ENCODE measurements at regions not wholly inside any gene's neighbourhood (a gene's known extent, or its start where the extent isn't known, plus 50 kb on each side); places are given as distances from the start of the nearest gene placed in this dataset.

DNA sequence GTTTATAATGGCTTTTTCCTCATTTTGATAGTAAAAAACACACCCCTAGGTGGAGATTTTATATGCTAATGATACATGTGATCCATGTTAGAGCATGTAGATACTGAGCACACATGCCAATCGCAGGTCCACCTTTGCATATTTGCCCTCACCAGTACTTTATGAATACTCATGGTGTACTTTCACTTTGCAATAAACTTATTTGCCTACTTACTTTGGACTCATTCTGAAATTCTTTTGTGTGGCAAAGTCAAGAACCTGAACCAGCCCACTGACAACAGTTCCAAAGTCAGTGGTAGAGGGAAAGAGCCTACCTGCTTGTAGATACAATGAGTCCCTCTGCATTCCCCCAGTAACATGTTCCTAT is 58.5 kb upstream of the DHRS4 start:
- TF ChIP-seq, protein P1, sequence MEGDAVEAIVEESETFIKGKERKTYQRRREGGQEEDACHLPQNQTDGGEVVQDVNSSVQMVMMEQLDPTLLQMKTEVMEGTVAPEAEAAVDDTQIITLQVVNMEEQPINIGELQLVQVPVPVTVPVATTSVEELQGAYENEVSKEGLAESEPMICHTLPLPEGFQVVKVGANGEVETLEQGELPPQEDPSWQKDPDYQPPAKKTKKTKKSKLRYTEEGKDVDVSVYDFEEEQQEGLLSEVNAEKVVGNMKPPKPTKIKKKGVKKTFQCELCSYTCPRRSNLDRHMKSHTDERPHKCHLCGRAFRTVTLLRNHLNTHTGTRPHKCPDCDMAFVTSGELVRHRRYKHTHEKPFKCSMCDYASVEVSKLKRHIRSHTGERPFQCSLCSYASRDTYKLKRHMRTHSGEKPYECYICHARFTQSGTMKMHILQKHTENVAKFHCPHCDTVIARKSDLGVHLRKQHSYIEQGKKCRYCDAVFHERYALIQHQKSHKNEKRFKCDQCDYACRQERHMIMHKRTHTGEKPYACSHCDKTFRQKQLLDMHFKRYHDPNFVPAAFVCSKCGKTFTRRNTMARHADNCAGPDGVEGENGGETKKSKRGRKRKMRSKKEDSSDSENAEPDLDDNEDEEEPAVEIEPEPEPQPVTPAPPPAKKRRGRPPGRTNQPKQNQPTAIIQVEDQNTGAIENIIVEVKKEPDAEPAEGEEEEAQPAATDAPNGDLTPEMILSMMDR (conservative IDR thresholded peaks at IDR 0.05; ENCODE audit: low read depth, low read length) = no peak
- no peak for TF ChIP-seq RCOR1 (IDR thresholded peaks at IDR 0.05; ENCODE audit: insufficient replicate concordance, low read length)
- TF ChIP-seq POLR2A (IDR thresholded peaks at IDR 0.05; ENCODE audit: low read depth, low read length) = no peak
- no peak for TF ChIP-seq CEBPB (IDR thresholded peaks at IDR 0.05; ENCODE audit: low read depth, low read length)
- TF ChIP-seq USF2 (IDR thresholded peaks at IDR 0.05; ENCODE audit: low read depth, low read length) = no peak
- TF ChIP-seq SMC3 (IDR thresholded peaks at IDR 0.05; ENCODE audit: low read depth, low read length) = no peak
- TF ChIP-seq RFX5 (IDR thresholded peaks at IDR 0.05; ENCODE audit: low read depth, low read length) = no peak
- no peak for TF ChIP-seq NFE2L2 (IDR thresholded peaks at IDR 0.05; ENCODE audit: low read depth, low read length)
- TF ChIP-seq MAFK (IDR thresholded peaks at IDR 0.05; ENCODE audit: low read depth, low read length) = no peak
- no peak for TF ChIP-seq RAD21 (IDR thresholded peaks at IDR 0.05; ENCODE audit: low read length)

All from IMR-90 (cell line).